OCI-LY3 (cell line): ENCODE measurements at regions not wholly inside any gene's neighbourhood (a gene's known extent, or its start where the extent isn't known, plus 50 kb on each side); places are given as distances from the start of the nearest gene placed in this dataset.

Experiments used
- H2AFZ ChIP-seq: fragments of 200-600, 300-600 bp; shearing (Covaris generic); 2 replicates; pipeline ENCODE4 v1.6.0; 2014; ENCODE audit warnings: antibody characterized with exemption, low read depth, low read length
- H3K27ac ChIP-seq: fragments of 200-600, 300-600 bp; sonication (generic); 2 replicates; pipeline ENCODE4 v1.5.1; 2014; ENCODE audit warnings: mild to moderate bottlenecking, low read length, moderate library complexity, mixed read lengths
- H3K27me3 ChIP-seq: fragments of 200-600, 300-600 bp; sonication (generic); 2 replicates; pipeline ENCODE4 v1.6.1; 2014; ENCODE audit warnings: low read depth, low read length, mixed read lengths
- H3K36me3 ChIP-seq: fragments of 200-600, 300-600 bp; sonication (generic); replicated peaks from 2 replicates; pipeline ENCODE3; 2014; ENCODE audit warnings: low read depth, low read length, mixed read lengths
- H3K4me1 ChIP-seq: fragments of 300-600, 200-600 bp; sonication (generic); 2 replicates; pipeline ENCODE4 v1.6.1; 2014; ENCODE audit warnings: low read length, mixed read lengths
- H3K4me2 ChIP-seq: fragments of 200-600, 300-600 bp; sonication (generic); 2 replicates; pipeline ENCODE4 v1.6.1; 2014; ENCODE audit warnings: low read length, mixed read lengths
- H3K4me3 ChIP-seq: fragments of 300-600, 200-600 bp; sonication (generic); 2 replicates; pipeline ENCODE4 v1.5.1; 2014; ENCODE audit warnings: antibody characterized with exemption, mild to moderate bottlenecking, low read length, moderate library complexity
- H3K79me2 ChIP-seq: fragments of 300-600, 200-600 bp; shearing (Covaris generic); 2 replicates; pipeline ENCODE4 v1.6.1; 2014; ENCODE audit warnings: mild to moderate bottlenecking, low read length, mixed read lengths
- H3K9ac ChIP-seq: fragments of 300-600, 200-600 bp; shearing (Covaris generic); 2 replicates; pipeline ENCODE4 v1.6.0; 2014; ENCODE audit warnings: mild to moderate bottlenecking, low read length, moderate library complexity
- H3K9me3 ChIP-seq: fragments of 200-600, 300-600 bp; shearing (Covaris generic); 2 replicates; pipeline ENCODE4 v1.6.1; 2014; ENCODE audit warnings: low read length, mixed read lengths; ENCODE audit not compliant: insufficient read depth
- H4K20me1 ChIP-seq: fragments of 200-600, 300-600 bp; sonication (generic); 2 replicates; pipeline ENCODE4 v1.6.1; 2016; ENCODE audit warnings: low read length, mixed read lengths; ENCODE audit not compliant: insufficient read depth
- CTCF ChIP-seq: fragments of 200-600, 300-600 bp; sonication (generic); IDR thresholded peaks from 2 replicates; pipeline ENCODE4 v1.5.1; 2014; ENCODE audit warnings: antibody characterized with exemption, low read length, low read depth
- EZH2phosphoT487 ChIP-seq: fragments of 200-600 bp; shearing (Covaris generic); IDR thresholded peaks from 2 replicates; pipeline ENCODE4 v1.6.1; 2018; ENCODE audit warnings: antibody characterized with exemption, mixed run types, low read depth

GRCh38 chr7:131268906-131269305, 58.8 kb upstream of the MKLN1 start:
- Histone ChIP-seq H3K9me3 (no peaks in the 10 kb centered on the region), H3K27ac (no peak overlapping the region), H3K36me3 (no peaks in the 10 kb centered on the region), H3K4me1 (peaks cover 6% of the 10 kb centered on the region; the same call in 1 of the 2 replicates), H3K9ac (no peak overlapping the region), H3K27me3 (peaks cover 6% of the 10 kb centered on the region; the same call in 1 of the 2 replicates), H3K4me3 (no peak overlapping the region), H3K4me2 (no peak overlapping the region), H3K79me2 (no peaks in the 10 kb centered on the region), H4K20me1 (no peaks in the 10 kb centered on the region), H2AFZ (no peak overlapping the region)
- no peak for TF ChIP-seq EZH2phosphoT487
- TF ChIP-seq CTCF: no peak

GRCh38 chr7:131272086-131272485, 55.6 kb upstream of the MKLN1 start:
- peaks cover 6% of the 10 kb centered on the region; the same call in 1 of the 2 replicates for H3K4me1 ChIP-seq
- no peak overlapping the region for H2AFZ ChIP-seq
- no peaks in the 10 kb centered on the region for H3K36me3 ChIP-seq
- H3K4me2 ChIP-seq: no peak overlapping the region
- H3K4me3 ChIP-seq: no peak overlapping the region
- TF ChIP-seq CTCF (no peak), EZH2phosphoT487 (no peak)
- H3K79me2 ChIP-seq: no peaks in the 10 kb centered on the region
- H3K27ac ChIP-seq: no peak overlapping the region
- H3K27me3 ChIP-seq: no peaks in the 10 kb centered on the region
- no peaks in the 10 kb centered on the region for H4K20me1 ChIP-seq
- no peak overlapping the region for H3K9ac ChIP-seq
- no peaks in the 10 kb centered on the region for H3K9me3 ChIP-seq

GRCh38 chr7:131274986-131275385, 52.7 kb upstream of the MKLN1 start:
- Histone ChIP-seq H2AFZ (no peak overlapping the region), H3K79me2 (no peaks in the 10 kb centered on the region), H3K27ac (no peak overlapping the region), H3K9me3 (no peaks in the 10 kb centered on the region), H3K36me3 (no peaks in the 10 kb centered on the region), H3K27me3 (no peaks in the 10 kb centered on the region), H3K9ac (no peak overlapping the region), H4K20me1 (no peaks in the 10 kb centered on the region), H3K4me3 (no peak overlapping the region), H3K4me2 (no peak overlapping the region), H3K4me1 (peaks cover 6% of the 10 kb centered on the region; the same call in 1 of the 2 replicates)
- no peak for TF ChIP-seq CTCF
- TF ChIP-seq EZH2phosphoT487: no peak

GRCh38 chr7:131276190-131276589, 51.5 kb upstream of the MKLN1 start:
- TF ChIP-seq EZH2phosphoT487: no peak
- no peak for TF ChIP-seq CTCF
- H3K27me3 ChIP-seq: no peaks in the 10 kb centered on the region
- no peak overlapping the region for H2AFZ ChIP-seq
- H3K4me1 ChIP-seq: peaks cover 6% of the 10 kb centered on the region; the same call in 1 of the 2 replicates
- H3K9me3 ChIP-seq: no peaks in the 10 kb centered on the region
- no peaks in the 10 kb centered on the region for H4K20me1 ChIP-seq
- H3K4me3 ChIP-seq: no peak overlapping the region
- no peak overlapping the region for H3K4me2 ChIP-seq
- H3K9ac ChIP-seq: no peak overlapping the region
- H3K27ac ChIP-seq: no peak overlapping the region
- H3K79me2 ChIP-seq: no peaks in the 10 kb centered on the region
- H3K36me3 ChIP-seq: no peaks in the 10 kb centered on the region
